Upper lobe of right lung (tissue), 1 donor: ENCODE measurements at regions not wholly inside any gene's neighbourhood (a gene's known extent, or its start where the extent isn't known, plus 50 kb on each side); places are given as distances from the start of the nearest gene placed in this dataset.

Source experiments
- ATAC-seq: fragments of 200-7000 bp; cut with Tn5 transposase; one replicate; pipeline ENCODE4 v1.9.1; 2020; ENCODE audit warnings: mild to moderate bottlenecking, moderate library complexity
- DNase-seq: peaks from one replicate; pipeline ENCODE4 v3.0.0-alpha.2; 2020
- H3K27ac ChIP-seq: fragments of 200-600 bp; one replicate; pipeline ENCODE4 v1.8.0; 2022
- H3K27me3 ChIP-seq: fragments of 200-600 bp; one replicate; pipeline ENCODE4 v1.8.0; 2022; ENCODE audit warnings: mild to moderate bottlenecking
- H3K36me3 ChIP-seq: fragments of 200-600 bp; one replicate; pipeline ENCODE4 v1.8.0; 2022
- H3K4me1 ChIP-seq: fragments of 200-600 bp; one replicate; pipeline ENCODE4 v1.8.0; 2022
- H3K4me3 ChIP-seq: fragments of 200-600 bp; one replicate; pipeline ENCODE4 v1.8.0; 2022; ENCODE audit warnings: mild to moderate bottlenecking
- H3K9me3 ChIP-seq: fragments of 200-600 bp; one replicate; pipeline ENCODE4 v1.8.0; 2022
- CTCF ChIP-seq: fragments of 200-600 bp; IDR thresholded peaks from one replicate; pipeline ENCODE4 v1.8.0; 2022; ENCODE audit warnings: antibody characterized with exemption
- intact Hi-C: fragments of 100-400 bp; cut with DNase I; formaldehyde crosslinking; loops from one replicate; pipeline ENCODE4 v1.11.0; 2022
- donor health status: DM: no; HTN: yes; CAD: no; lungs with severe emphysema.

GRCh38 chr22:49258107-49259010 is 569.3 kb downstream of the BRD1 start:
- no peak for DNase-seq
- Histone ChIP-seq H3K4me1 (no peaks in the 10 kb centered on the region), H3K36me3 (no peaks in the 10 kb centered on the region), H3K27me3 (no peaks in the 10 kb centered on the region), H3K27ac (no peak overlapping the region), H3K9me3 (no peaks in the 10 kb centered on the region), H3K4me3 (no peak overlapping the region)
- no peak for ATAC-seq
- TF ChIP-seq CTCF: no peak
- intact Hi-C loops: no loop called here

DNA sequence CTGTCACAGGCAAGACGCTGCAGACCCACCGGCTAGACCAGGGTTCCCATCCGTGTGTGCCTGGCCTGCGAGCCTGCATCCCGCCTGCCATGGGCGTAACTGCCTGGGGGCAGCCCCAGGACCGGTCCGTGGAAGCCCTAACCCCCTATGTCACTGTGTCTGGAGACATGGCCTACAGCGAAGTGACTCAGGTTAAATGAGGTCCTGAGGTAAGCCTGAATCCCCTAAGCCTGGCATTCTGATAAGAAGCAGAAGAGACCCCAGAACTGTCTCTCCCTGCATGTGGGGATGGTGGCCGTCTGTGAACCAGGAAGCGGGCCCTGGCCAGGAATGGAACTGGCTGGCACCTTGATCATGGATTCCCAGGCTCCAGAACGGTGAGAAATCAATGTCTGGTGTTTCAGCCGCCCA is 570.1 kb downstream of the BRD1 start:
- Histone ChIP-seq H3K27ac (no peak overlapping the region), H3K36me3 (no peaks in the 10 kb centered on the region), H3K27me3 (no peaks in the 10 kb centered on the region), H3K9me3 (no peaks in the 10 kb centered on the region), H3K4me3 (no peak overlapping the region), H3K4me1 (no peaks in the 10 kb centered on the region)
- intact Hi-C loops: no loop called here
- ATAC-seq (no peak), DNase-seq (no peak)
- no peak for TF ChIP-seq CTCF

DNA sequence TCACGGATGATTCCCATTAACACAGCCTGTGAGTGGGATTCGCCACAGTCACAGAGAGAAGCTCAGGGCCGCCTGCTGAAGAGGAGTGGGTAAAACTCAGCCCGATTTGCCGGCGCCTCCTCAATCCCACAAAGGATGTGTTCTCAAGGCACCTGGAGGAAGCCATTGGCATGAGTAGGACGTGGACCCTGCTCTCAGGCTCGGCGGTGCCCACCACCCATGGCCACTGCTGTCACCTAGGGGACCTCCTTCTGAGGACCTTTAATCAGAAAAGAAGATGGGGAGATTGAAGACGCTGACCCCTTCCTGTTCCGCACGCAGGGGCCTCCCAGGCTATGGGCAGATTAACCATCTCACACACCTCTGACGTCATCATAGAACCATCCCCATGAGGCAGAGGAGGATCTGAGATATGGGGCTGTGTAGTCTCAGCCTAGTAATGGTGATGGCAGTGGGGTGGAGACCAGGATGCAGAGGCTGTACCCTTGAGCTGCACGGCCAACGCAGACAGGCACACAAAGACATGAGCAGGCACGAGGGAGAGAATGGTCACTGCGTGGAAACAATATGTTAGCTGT is 571.8 kb downstream of the BRD1 start:
- ATAC-seq: no peak
- TF ChIP-seq CTCF: no peak

DNA sequence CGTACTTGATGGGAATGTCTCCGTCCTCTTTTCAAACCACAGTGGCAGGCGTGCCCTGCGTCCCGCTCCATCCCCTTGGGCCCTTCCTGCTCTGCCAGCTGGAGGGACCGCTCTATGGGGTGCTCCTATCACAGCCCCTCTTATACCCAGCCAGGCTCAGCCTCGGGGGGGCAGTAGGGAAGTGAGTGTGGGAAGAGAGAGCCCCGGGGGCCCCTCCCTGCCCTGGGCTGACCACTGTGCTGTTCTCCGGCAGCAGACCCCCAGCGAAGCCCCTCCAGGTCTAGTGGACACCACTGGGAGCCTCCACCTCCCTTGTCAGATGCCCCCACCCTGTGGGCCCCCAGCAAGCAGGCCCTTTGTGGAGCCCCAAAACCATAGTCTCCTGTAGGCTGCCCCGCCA is 572.5 kb downstream of the BRD1 start:
- Histone ChIP-seq H3K4me3 (no peak overlapping the region), H3K27me3 (peaks cover 15% of the 10 kb centered on the region), H3K9me3 (no peaks in the 10 kb centered on the region), H3K27ac (no peak overlapping the region), H3K36me3 (no peaks in the 10 kb centered on the region), H3K4me1 (no peaks in the 10 kb centered on the region)
- DNase-seq (no peak), ATAC-seq (no peak)
- no peak for TF ChIP-seq CTCF
- intact Hi-C loops: no loop called here

More for the DNA sequence above, 571.8 kb downstream of the BRD1 start:
- intact Hi-C loops: no loop called here
- Histone ChIP-seq H3K27me3 (peaks cover 15% of the 10 kb centered on the region), H3K36me3 (no peaks in the 10 kb centered on the region), H3K27ac (no peak overlapping the region), H3K9me3 (no peaks in the 10 kb centered on the region), H3K4me3 (no peak overlapping the region), H3K4me1 (no peaks in the 10 kb centered on the region)
- no peak for DNase-seq

- no peak overlapping the region for H3K27ac ChIP-seq
- H3K27me3 ChIP-seq: peaks cover 15% of the 10 kb centered on the region
- H3K9me3 ChIP-seq: no peaks in the 10 kb centered on the region
- no peak for ATAC-seq
- peak; percentile 35 for DNase-seq
- no peaks in the 10 kb centered on the region for H3K4me1 ChIP-seq
- TF ChIP-seq CTCF: no peak
- intact Hi-C loops: no loop called here
- H3K36me3 ChIP-seq: no peaks in the 10 kb centered on the region
- no peak overlapping the region for H3K4me3 ChIP-seq
Measured at GRCh38 chr22:49253656-49254055, 574.0 kb downstream of the BRD1 start.
